ENCODE measurements at regions not wholly inside any gene's neighbourhood (a gene's known extent, or its start where the extent isn't known, plus 50 kb on each side); places are given as distances from the start of the nearest gene placed in this dataset.

DNA sequence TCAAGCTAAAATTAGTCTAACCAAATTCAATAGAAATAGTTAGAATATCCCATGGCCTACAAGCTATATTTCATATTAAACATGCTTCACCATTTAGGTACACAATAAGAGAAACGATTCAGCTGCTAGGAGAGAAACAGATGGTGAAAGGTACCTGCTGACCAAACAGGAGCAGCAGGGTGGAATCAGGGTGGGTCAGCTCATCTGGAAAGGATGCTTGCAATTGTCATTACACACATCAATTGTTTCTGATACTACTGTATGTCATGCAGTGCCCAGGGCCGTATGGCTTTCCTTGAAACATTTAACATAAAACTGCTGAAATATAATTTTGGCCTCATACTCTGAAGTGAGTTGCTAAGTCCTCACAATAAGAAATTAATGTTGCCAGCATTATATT, 776.0 kb downstream of the DACH1 start:
- TF ChIP-seq, protein P1, sequence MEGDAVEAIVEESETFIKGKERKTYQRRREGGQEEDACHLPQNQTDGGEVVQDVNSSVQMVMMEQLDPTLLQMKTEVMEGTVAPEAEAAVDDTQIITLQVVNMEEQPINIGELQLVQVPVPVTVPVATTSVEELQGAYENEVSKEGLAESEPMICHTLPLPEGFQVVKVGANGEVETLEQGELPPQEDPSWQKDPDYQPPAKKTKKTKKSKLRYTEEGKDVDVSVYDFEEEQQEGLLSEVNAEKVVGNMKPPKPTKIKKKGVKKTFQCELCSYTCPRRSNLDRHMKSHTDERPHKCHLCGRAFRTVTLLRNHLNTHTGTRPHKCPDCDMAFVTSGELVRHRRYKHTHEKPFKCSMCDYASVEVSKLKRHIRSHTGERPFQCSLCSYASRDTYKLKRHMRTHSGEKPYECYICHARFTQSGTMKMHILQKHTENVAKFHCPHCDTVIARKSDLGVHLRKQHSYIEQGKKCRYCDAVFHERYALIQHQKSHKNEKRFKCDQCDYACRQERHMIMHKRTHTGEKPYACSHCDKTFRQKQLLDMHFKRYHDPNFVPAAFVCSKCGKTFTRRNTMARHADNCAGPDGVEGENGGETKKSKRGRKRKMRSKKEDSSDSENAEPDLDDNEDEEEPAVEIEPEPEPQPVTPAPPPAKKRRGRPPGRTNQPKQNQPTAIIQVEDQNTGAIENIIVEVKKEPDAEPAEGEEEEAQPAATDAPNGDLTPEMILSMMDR (conservative IDR thresholded peaks at IDR 0.05; ENCODE audit: low read depth, low read length), result no peak
- DNase-seq (ENCODE audit: low read depth), result no peak
- H3K4me3 ChIP-seq (ENCODE audit: low read length), result no peak overlapping the region

DNA sequence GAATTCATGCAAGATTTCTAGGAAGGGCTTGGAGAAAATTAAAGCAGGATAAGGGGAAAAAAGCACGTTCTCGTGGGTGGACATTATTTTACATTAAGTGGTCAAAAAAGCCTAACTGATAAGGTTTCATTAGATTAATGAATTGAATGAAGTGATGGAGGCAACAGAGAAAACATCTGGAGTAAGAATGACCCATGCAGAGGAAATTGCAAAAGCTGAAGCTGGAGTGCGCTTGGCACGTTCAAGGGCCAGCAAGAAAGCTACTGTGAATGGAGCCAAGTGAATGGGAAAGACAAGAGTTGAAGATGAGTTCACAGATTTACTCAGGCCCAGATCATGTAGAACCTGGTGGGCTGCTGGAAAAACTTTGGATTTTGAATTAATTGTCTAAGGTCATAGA, 777.9 kb downstream of the DACH1 start:
- TF ChIP-seq, protein P1 (conservative IDR thresholded peaks at IDR 0.05; ENCODE audit: low read depth, low read length), result no peak
- H3K4me3 ChIP-seq (ENCODE audit: low read length), result no peak overlapping the region
- no peak for DNase-seq (ENCODE audit: low read depth)

DNA sequence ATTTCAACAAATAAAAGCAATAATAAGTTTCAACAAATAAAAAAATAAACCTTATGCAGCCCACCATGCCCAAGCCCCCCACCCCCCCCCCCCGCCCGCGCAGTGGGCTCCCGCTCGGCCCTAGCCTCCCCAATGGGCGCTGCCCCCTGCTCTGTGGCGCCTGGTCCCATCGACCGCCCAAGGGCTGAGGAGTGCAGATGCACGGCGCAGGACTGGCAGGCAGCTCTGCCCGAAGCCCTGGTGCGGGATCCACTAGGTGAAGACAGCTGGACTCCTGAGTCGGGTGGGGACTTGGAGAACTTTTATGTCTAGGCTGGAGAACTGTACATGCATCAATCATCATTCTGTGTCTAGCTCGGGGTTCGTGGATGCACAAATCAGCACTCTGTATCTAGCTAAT, 779.6 kb downstream of the DACH1 start:
- no peak overlapping the region for H3K4me3 ChIP-seq (ENCODE audit: low read length)
- TF ChIP-seq, protein P1 (conservative IDR thresholded peaks at IDR 0.05; ENCODE audit: low read depth, low read length), result no peak
- DNase-seq (ENCODE audit: low read depth), result no peak

DNA sequence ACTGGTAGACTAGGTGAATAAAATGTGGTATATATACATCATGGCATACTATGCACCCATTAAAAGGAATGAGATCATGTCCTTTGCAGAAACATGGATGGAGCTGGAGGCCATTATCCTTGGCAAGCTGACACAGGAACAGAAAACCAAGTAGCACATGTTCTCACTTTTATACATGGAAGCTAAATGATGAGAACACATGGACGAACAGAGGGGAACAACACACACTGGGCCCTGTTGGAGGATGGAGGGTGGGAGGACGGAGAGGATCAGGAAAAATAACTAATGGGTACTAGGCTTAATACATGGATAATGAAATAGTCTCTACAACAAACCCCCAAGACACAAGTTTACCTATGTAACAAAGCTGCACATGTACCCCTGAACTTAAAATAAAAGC, 780.0 kb downstream of the DACH1 start:
- TF ChIP-seq, protein P1 (conservative IDR thresholded peaks at IDR 0.05; ENCODE audit: low read depth, low read length), result no peak
- DNase-seq (ENCODE audit: low read depth), result no peak
- H3K4me3 ChIP-seq (ENCODE audit: low read length), result no peak overlapping the region

DNA sequence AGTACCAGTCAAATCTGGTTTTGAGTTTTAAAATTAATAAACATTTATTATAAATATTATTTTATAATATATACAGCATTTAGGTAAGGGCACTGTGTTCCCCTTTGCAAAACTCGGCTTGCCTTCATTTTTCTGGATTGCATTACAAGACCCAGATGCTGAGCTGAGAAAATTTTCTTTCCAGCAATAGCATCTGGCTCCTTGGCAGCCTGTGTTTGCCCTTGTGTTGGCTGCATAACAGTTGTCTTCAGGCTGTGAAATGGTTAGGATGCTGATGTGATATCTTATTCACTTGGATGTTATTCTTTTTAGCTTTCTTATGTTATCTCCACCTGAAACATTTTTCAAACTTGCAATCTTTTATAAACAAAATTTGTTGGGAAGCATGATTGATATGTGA, 784.4 kb downstream of the DACH1 start:
- TF ChIP-seq, protein P1 (conservative IDR thresholded peaks at IDR 0.05; ENCODE audit: low read depth, low read length), result no peak
- no peak overlapping the region for H3K4me3 ChIP-seq (ENCODE audit: low read length)
- DNase-seq (ENCODE audit: low read depth), result no peak

DNA sequence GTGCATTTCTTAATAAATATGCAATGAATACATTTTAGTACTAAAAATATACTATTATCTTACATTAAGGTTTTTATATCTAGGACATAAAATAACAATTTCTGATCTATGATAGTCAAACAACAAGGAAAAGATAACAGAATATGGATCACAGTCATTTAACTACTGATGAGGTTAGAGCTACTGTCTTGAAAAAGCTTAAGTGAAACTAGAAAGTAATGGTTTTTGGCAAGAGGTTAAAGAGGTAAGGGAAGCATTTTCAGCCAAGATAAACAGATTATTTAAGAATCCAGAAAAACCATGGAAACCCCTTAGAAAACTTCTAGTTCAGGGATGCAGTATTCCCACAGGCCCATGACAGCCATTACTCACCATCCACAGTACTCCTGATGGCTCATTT, 787.4 kb downstream of the DACH1 start:
- TF ChIP-seq, protein P1 (conservative IDR thresholded peaks at IDR 0.05; ENCODE audit: low read depth, low read length), result no peak
- DNase-seq (ENCODE audit: low read depth), result no peak
- no peak overlapping the region for H3K4me3 ChIP-seq (ENCODE audit: low read length)

DNA sequence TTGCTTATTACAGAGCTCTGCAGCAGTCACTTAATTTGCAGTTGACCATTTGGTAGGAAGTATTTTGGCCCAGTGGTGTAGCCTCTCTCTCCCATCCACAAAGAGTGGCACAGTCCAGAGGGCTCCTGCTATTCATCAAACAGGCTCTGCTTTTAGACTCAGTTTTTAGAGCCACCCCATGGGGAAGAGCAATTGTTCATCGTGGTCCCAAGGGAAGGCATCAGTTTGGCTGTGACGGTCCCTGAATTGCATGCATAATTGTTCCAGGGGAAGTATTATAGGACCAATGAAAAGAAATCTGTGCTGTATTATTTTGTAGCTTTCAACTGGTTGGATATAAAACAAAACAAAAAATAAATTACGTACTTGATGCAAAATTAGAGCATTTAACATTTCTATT, 799.0 kb downstream of the DACH1 start:
- no peak for DNase-seq (ENCODE audit: low read depth)
- no peak overlapping the region for H3K4me3 ChIP-seq (ENCODE audit: low read length)
- TF ChIP-seq, protein P1 (conservative IDR thresholded peaks at IDR 0.05; ENCODE audit: low read depth, low read length), result no peak

Measured in retinal pigment epithelial cell (primary cell).